IMR-90 (cell line): ENCODE measurements at regions not wholly inside any gene's neighbourhood (a gene's known extent, or its start where the extent isn't known, plus 50 kb on each side); places are given as distances from the start of the nearest gene placed in this dataset.

Experiments used
- ATAC-seq: fragments of 200-7000 bp; cut with Tn5 transposase; 2 replicates; pipeline ENCODE4 v1.9.1; 2020; ENCODE audit warnings: low read depth, mild to moderate bottlenecking, moderate library complexity
- BruUV-seq: library from RNA; stranded (reverse); fragments of 400-500 nt; replicated peaks from 2 replicates; lab custom pipeline; 2021; lab: Mats Ljungman, UMichigan
- CTCF ChIA-PET: fragments of 300-600 bp; formaldehyde crosslinking; extraction: SDS; loops from one replicate; lab custom pipeline; 2021; ENCODE audit warnings: antibody characterized with exemption; lab: Yijun Ruan, JAX
- POLR2A ChIA-PET: fragments of 300-600 bp; sonication (Branson Sonifier 250); formaldehyde crosslinking; loops from one replicate; lab custom pipeline; 2022; ENCODE audit warnings: antibody characterized with exemption; ENCODE audit not compliant: unreplicated experiment; lab: Charles Lee
- DNase-seq: peaks from one replicate; pipeline ENCODE4 v3.0.0; 2013
- H2AFZ ChIP-seq: replicated peaks from 2 replicates; pipeline ENCODE3; 2013; ENCODE audit warnings: low read length, mild to moderate bottlenecking; ENCODE audit not compliant: poor library complexity
- H2AK5ac ChIP-seq: 2 replicates; pipeline ENCODE4 v1.6.1; 2013; ENCODE audit warnings: low read depth, low read length, inconsistent platforms
- H2AK9ac ChIP-seq: replicated peaks from 2 replicates; pipeline ENCODE3; 2013; ENCODE audit warnings: mild to moderate bottlenecking, low read depth, low read length, moderate library complexity; ENCODE audit not compliant: poor library complexity
- H2BK120ac ChIP-seq: 2 replicates; pipeline ENCODE4 v1.6.1; 2013; ENCODE audit warnings: low read depth, low read length, inconsistent platforms
- H2BK15ac ChIP-seq: 3 replicates; pipeline ENCODE4 v1.6.1; 2013; ENCODE audit warnings: low read depth, low read length, inconsistent platforms
- H2BK20ac ChIP-seq: 2 replicates; pipeline ENCODE4 v1.6.1; 2013; ENCODE audit warnings: low read depth, mild to moderate bottlenecking, inconsistent platforms, low read length, moderate library complexity
- H2BK5ac ChIP-seq: 2 replicates; pipeline ENCODE4 v1.6.1; 2013; ENCODE audit warnings: mild to moderate bottlenecking, low read depth, low read length, inconsistent platforms; ENCODE audit not compliant: poor library complexity, severe bottlenecking
- H3K14ac ChIP-seq: replicated peaks from 2 replicates; pipeline ENCODE4 v1.6.1; 2013; ENCODE audit warnings: low read depth, low read length, inconsistent platforms
- H3K18ac ChIP-seq: 2 replicates; pipeline ENCODE4 v1.6.1; 2013; ENCODE audit warnings: low read depth, low read length, control low read depth
- H3K23ac ChIP-seq: 2 replicates; pipeline ENCODE4 v1.6.1; 2013; ENCODE audit warnings: low read depth, low read length, inconsistent platforms
- H3K27ac ChIP-seq: 2 replicates; pipeline ENCODE4 v1.5.1; 2013; ENCODE audit warnings: mild to moderate bottlenecking, control low read depth, low read length; ENCODE audit not compliant: insufficient read depth
- H3K27me3 ChIP-seq: 2 replicates; pipeline ENCODE4 v1.6.1; 2013; ENCODE audit warnings: low read length; ENCODE audit not compliant: control insufficient read depth, insufficient read depth
- H3K36me3 ChIP-seq: 2 replicates; pipeline ENCODE4 v1.6.1; 2013; ENCODE audit warnings: low read length, mixed read lengths; ENCODE audit not compliant: control insufficient read depth, insufficient read depth
- H3K4ac ChIP-seq: 2 replicates; pipeline ENCODE4 v1.6.1; 2013; ENCODE audit warnings: low read depth, low read length, inconsistent platforms
- H3K4me1 ChIP-seq: 2 replicates; pipeline ENCODE4 v1.6.1; 2013; ENCODE audit warnings: low read length, mixed read lengths; ENCODE audit not compliant: control insufficient read depth, insufficient read depth
- H3K4me2 ChIP-seq: 2 replicates; pipeline ENCODE4 v1.6.1; 2013; ENCODE audit warnings: low read depth, mild to moderate bottlenecking, control low read depth, low read length, moderate library complexity
- H3K4me3 ChIP-seq: 2 replicates; pipeline ENCODE4 v1.5.1; 2013; ENCODE audit warnings: low read depth, mild to moderate bottlenecking, control low read depth, low read length, moderate library complexity; ENCODE audit not compliant: insufficient read depth
- H3K56ac ChIP-seq: 2 replicates; pipeline ENCODE4 v1.6.1; 2013; ENCODE audit warnings: low read length, inconsistent platforms; ENCODE audit not compliant: insufficient read depth; ENCODE audit errors: extremely low read depth
- H3K79me1 ChIP-seq, 2 experiments: 2 replicates each; pipeline ENCODE4 v1.6.1; 2013; ENCODE audit warnings: low read length in 2 of 2, inconsistent platforms in 1 of 2, low read depth in 1 of 2
- H3K9ac ChIP-seq: 2 replicates; pipeline ENCODE4 v1.6.1; 2013; ENCODE audit warnings: low read depth, low read length, control low read depth
- H3K9me1 ChIP-seq: 2 replicates; pipeline ENCODE4 v1.6.1; 2013; ENCODE audit warnings: low read length, inconsistent platforms; ENCODE audit not compliant: insufficient read depth
- H3K9me3 ChIP-seq: 2 replicates; pipeline ENCODE4 v1.6.1; 2013; ENCODE audit warnings: low read length; ENCODE audit not compliant: control insufficient read depth, insufficient read depth
- H4K20me1 ChIP-seq: 2 replicates; pipeline ENCODE4 v1.6.1; 2013; ENCODE audit warnings: low read length, inconsistent platforms; ENCODE audit not compliant: insufficient read depth
- H4K5ac ChIP-seq: 2 replicates; pipeline ENCODE4 v1.6.1; 2013; ENCODE audit warnings: mild to moderate bottlenecking, low read depth, low read length, control low read depth
- H4K8ac ChIP-seq, 2 experiments: 2 replicates each; pipeline ENCODE4 v1.6.1; 2013; ENCODE audit warnings: low read depth in 2 of 2, low read length in 2 of 2, control low read depth in 1 of 2, inconsistent platforms in 1 of 2
- H4K91ac ChIP-seq: 2 replicates; pipeline ENCODE4 v1.6.1; 2013; ENCODE audit warnings: low read depth, low read length, inconsistent platforms; ENCODE audit not compliant: insufficient read depth
- BHLHE40 ChIP-seq: fragments of 150-350 bp; IDR thresholded peaks from 2 replicates; pipeline ENCODE4 v1.6.1; 2016; ENCODE audit warnings: mild to moderate bottlenecking, low read depth, low read length
- CEBPB ChIP-seq: IDR thresholded peaks from 2 replicates; pipeline ENCODE4 v1.6.1; 2012; ENCODE audit warnings: low read depth, low read length, improper control_type of control experiment
- CHD1 ChIP-seq: IDR thresholded peaks from 2 replicates; pipeline ENCODE4 v1.6.1; 2012; ENCODE audit warnings: low read depth, low read length, improper control_type of control experiment
- CTCF ChIP-seq: conservative IDR thresholded peaks from 2 replicates; pipeline ENCODE4 v1.5.1; 2012; ENCODE audit warnings: mild to moderate bottlenecking, low read depth, low read length, improper control_type of control experiment
- FOS ChIP-seq: fragments of 150-350 bp; IDR thresholded peaks from 2 replicates; pipeline ENCODE4 v1.6.1; 2016; ENCODE audit warnings: low read depth, low read length
- MAFK ChIP-seq: IDR thresholded peaks from 2 replicates; pipeline ENCODE4 v1.6.1; 2012; ENCODE audit warnings: low read depth, low read length, improper control_type of control experiment
- MAZ ChIP-seq: IDR thresholded peaks from 2 replicates; pipeline ENCODE4 v1.6.1; 2012; ENCODE audit warnings: low read depth, mild to moderate bottlenecking, low read length, improper control_type of control experiment, moderate library complexity, borderline replicate concordance
- MXI1 ChIP-seq: IDR thresholded peaks from 2 replicates; pipeline ENCODE4 v1.6.1; 2012; ENCODE audit warnings: low read depth, mild to moderate bottlenecking, low read length, moderate library complexity, borderline replicate concordance
- NFE2L2 ChIP-seq: fragments of 150-350 bp; IDR thresholded peaks from 2 replicates; pipeline ENCODE4 v1.6.1; 2016; ENCODE audit warnings: low read depth, mild to moderate bottlenecking, low read length
- POLR2A ChIP-seq: IDR thresholded peaks from 2 replicates; pipeline ENCODE4 v1.6.1; 2012; ENCODE audit warnings: mild to moderate bottlenecking, low read depth, low read length
- RAD21 ChIP-seq: IDR thresholded peaks from 2 replicates; pipeline ENCODE4 v1.6.1; 2012; ENCODE audit warnings: low read length, improper control_type of control experiment
- RCOR1 ChIP-seq: IDR thresholded peaks from 2 replicates; pipeline ENCODE4 v1.6.1; 2012; ENCODE audit warnings: mild to moderate bottlenecking, low read length, improper control_type of control experiment; ENCODE audit not compliant: insufficient replicate concordance
- RFX5 ChIP-seq: IDR thresholded peaks from 2 replicates; pipeline ENCODE4 v1.8.0; 2012; ENCODE audit warnings: low read depth, mild to moderate bottlenecking, low read length, moderate library complexity
- SMC3 ChIP-seq: fragments of 150-350 bp; IDR thresholded peaks from 2 replicates; pipeline ENCODE4 v1.6.1; 2016; ENCODE audit warnings: low read depth, mild to moderate bottlenecking, antibody characterized with exemption, low read length, moderate library complexity
- USF2 ChIP-seq: fragments of 150-350 bp; IDR thresholded peaks from 2 replicates; pipeline ENCODE4 v1.6.1; 2017; ENCODE audit warnings: mild to moderate bottlenecking, antibody characterized with exemption, low read length, low read depth
- WGBS, 2 experiments: methylation state at CpG; one replicate each; pipeline versions ENCODE4 v1.1.5 to v1.1.7; 2013; ENCODE audit warnings: missing lambda C conversion rate in 2 of 2; ENCODE audit not compliant: insufficient read length in 1 of 2; ENCODE audit errors: extremely low coverage in 2 of 2; 5-methylcytosine and 5-hydroxymethylcytosine counted together
- dilution Hi-C: fragments of 300-500 bp; cut with HindIII; formaldehyde crosslinking; loops from one replicate; pipeline ENCODE4 v1.14.3; 2018; ENCODE audit warnings: low sequenced_read_pairs; ENCODE audit not compliant: unreplicated experiment
- in situ Hi-C: fragments of 300-500 bp; cut with MboI; formaldehyde crosslinking; loops from 3 replicates; pipeline ENCODE4 v1.14.3; 2019; ENCODE audit warnings: low sequenced_read_pairs, inconsistent platforms, mixed read lengths
- intact Hi-C: fragments of 100-400 bp; cut with micrococcal nuclease; formaldehyde crosslinking; loops from 2 replicates; pipeline ENCODE4 v1.10.0; 2022
- TF ChIP-seq, protein P1 (sequence below): fragments of 150-350 bp; IDR thresholded peaks from 2 replicates; pipeline ENCODE4 v1.6.1; 2016; ENCODE audit warnings: low read depth, mild to moderate bottlenecking, low read length, moderate library complexity, borderline replicate concordance

GRCh38 chr5:166959766-166960165 lies 1331.7 kb upstream of the WWC1 start:
- Histone ChIP-seq H3K4ac (no peak overlapping the region), H4K91ac (no peak overlapping the region), H3K18ac (no peak overlapping the region), H3K4me2 (no peak overlapping the region), H4K5ac (no peak overlapping the region), H2BK20ac (no peak overlapping the region), H2BK15ac (no peak overlapping the region), H3K23ac (no peak overlapping the region), H2BK120ac (no peak overlapping the region), H2AK9ac (no peak overlapping the region), H2AFZ (no peak overlapping the region), H2AK5ac (no peak overlapping the region), H3K9me3 (peaks cover 8% of the 10 kb centered on the region; the same call in 1 of the 2 replicates), H3K27ac (no peak overlapping the region), H3K9ac (no peak overlapping the region), H3K14ac (no peak overlapping the region), H3K4me3 (no peak overlapping the region), H3K4me1 (no peaks in the 10 kb centered on the region), H3K56ac (no peak overlapping the region), H4K8ac (no peak overlapping the region), H3K36me3 (no peaks in the 10 kb centered on the region), H3K9me1 (no peaks in the 10 kb centered on the region), H4K20me1 (no peaks in the 10 kb centered on the region), H2BK5ac (no peak overlapping the region), H3K79me1 (no peaks in the 10 kb centered on the region), H3K27me3 (no peaks in the 10 kb centered on the region)
- intact Hi-C loops, result loop anchor here (5.0 kb wide), 1 partner anchor 608 kb away; no protein-coding TSS in a partner anchor
- in situ Hi-C loops, result no loop called here
- WGBS, 2 experiments, result no CpG with 5 or more reads among the region's 1 CpG
- DNase-seq, result no peak
- TF ChIP-seq NFE2L2 (no peak), POLR2A (no peak), MAFK (no peak), RAD21 (no peak), CTCF (no peak), MXI1 (no peak), USF2 (no peak), MAZ (no peak), FOS (no peak), SMC3 (no peak), RFX5 (no peak), RCOR1 (no peak), CEBPB (no peak), BHLHE40 (no peak), CHD1 (no peak)
- TF ChIP-seq, protein P1, sequence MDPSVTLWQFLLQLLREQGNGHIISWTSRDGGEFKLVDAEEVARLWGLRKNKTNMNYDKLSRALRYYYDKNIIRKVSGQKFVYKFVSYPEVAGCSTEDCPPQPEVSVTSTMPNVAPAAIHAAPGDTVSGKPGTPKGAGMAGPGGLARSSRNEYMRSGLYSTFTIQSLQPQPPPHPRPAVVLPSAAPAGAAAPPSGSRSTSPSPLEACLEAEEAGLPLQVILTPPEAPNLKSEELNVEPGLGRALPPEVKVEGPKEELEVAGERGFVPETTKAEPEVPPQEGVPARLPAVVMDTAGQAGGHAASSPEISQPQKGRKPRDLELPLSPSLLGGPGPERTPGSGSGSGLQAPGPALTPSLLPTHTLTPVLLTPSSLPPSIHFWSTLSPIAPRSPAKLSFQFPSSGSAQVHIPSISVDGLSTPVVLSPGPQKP, result no peak
- ATAC-seq, result no peak
- CTCF ChIA-PET, result no interaction called here
- POLR2A ChIA-PET, result no interaction called here
- dilution Hi-C loops, result no loop called here
- BruUV-seq, result no TSS peak
